IPS DF 6.9 (cell line): ENCODE measurements at regions not wholly inside any gene's neighbourhood (a gene's known extent, or its start where the extent isn't known, plus 50 kb on each side); places are given as distances from the start of the nearest gene placed in this dataset.
A peak's percentile ranks its signal among the peaks of the same experiment; 100 is the strongest.

ENCODE experiments used
- DNase-seq: peaks from one replicate; pipeline ENCODE4 v3.0.0-alpha.2; 2013; ENCODE audit warnings: low read depth, low spot score
- H3K27ac ChIP-seq: one replicate; pipeline ENCODE4 v1.5.1; 2013; ENCODE audit warnings: low read length, control low read depth
- H3K27me3 ChIP-seq: 2 replicates; pipeline ENCODE4 v1.6.1; 2013; ENCODE audit warnings: mild to moderate bottlenecking, low read length; ENCODE audit not compliant: control insufficient read depth, insufficient read depth
- H3K36me3 ChIP-seq: 2 replicates; pipeline ENCODE4 v1.6.1; 2013; ENCODE audit warnings: low read length; ENCODE audit not compliant: control insufficient read depth, insufficient read depth
- H3K4me1 ChIP-seq: 2 replicates; pipeline ENCODE4 v1.6.1; 2013; ENCODE audit warnings: low read length; ENCODE audit not compliant: control insufficient read depth, insufficient read depth
- H3K4me3 ChIP-seq: 2 replicates; pipeline ENCODE4 v1.5.1; 2013; ENCODE audit warnings: mild to moderate bottlenecking, low read length
- H3K9me3 ChIP-seq: 2 replicates; pipeline ENCODE4 v1.6.1; 2013; ENCODE audit warnings: low read length, inconsistent platforms; ENCODE audit not compliant: control insufficient read depth, insufficient read depth
- WGBS: extraction: QIAGEN DNeasy Blood & Tissue Kit; methylation state at CpG from one replicate; pipeline ENCODE4 v1.1.7; 2013; ENCODE audit warnings: mixed read lengths, missing lambda C conversion rate; ENCODE audit not compliant: insufficient read length, insufficient coverage; 5-methylcytosine and 5-hydroxymethylcytosine counted together

GRCh38 chr2:76251342-76251741 is 540.6 kb upstream of the GCFC2 start:
- Histone ChIP-seq H3K27ac (no peak overlapping the region), H3K27me3 (no peaks in the 10 kb centered on the region), H3K4me3 (no peak overlapping the region), H3K36me3 (no peaks in the 10 kb centered on the region), H3K4me1 (no peaks in the 10 kb centered on the region; the same call in 1 of the 2 replicates), H3K9me3 (no peaks in the 10 kb centered on the region)
- no peak for DNase-seq
- no CpG with 5 or more reads among the region's 2 CpGs for WGBS

- no CpG with 5 or more reads among the region's 3 CpGs for WGBS
- no peak overlapping the region for H3K4me3 ChIP-seq
- H3K27me3 ChIP-seq: no peaks in the 10 kb centered on the region
- DNase-seq: no peak
- no peak overlapping the region for H3K27ac ChIP-seq
- no peaks in the 10 kb centered on the region for H3K9me3 ChIP-seq
- no peaks in the 10 kb centered on the region for H3K36me3 ChIP-seq
- no peaks in the 10 kb centered on the region; the same call in 1 of the 2 replicates for H3K4me1 ChIP-seq
Observed at GRCh38 chr2:76247006-76247405, 536.3 kb upstream of the GCFC2 start.

- H3K27me3 ChIP-seq: no peaks in the 10 kb centered on the region
- no peak overlapping the region for H3K27ac ChIP-seq
- 100% methylated on average over 1 of the region's 5 CpGs for WGBS
- H3K36me3 ChIP-seq: no peaks in the 10 kb centered on the region
- no peaks in the 10 kb centered on the region for H3K9me3 ChIP-seq
- DNase-seq: no peak
- 0 out of 2 replicates have a peak, but pooled peaks cover 1% of the 10 kb centered on the region for H3K4me1 ChIP-seq
- H3K4me3 ChIP-seq: no peak overlapping the region
Observed at GRCh38 chr2:76211991-76212985, 501.6 kb upstream of the GCFC2 start.

GRCh38 chr2:76210551-76210950 is 499.8 kb upstream of the GCFC2 start:
- no CpG with 5 or more reads among the region's 3 CpGs for WGBS
- Histone ChIP-seq H3K27me3 (no peaks in the 10 kb centered on the region), H3K36me3 (no peaks in the 10 kb centered on the region), H3K27ac (no peak overlapping the region), H3K9me3 (no peaks in the 10 kb centered on the region), H3K4me1 (0 out of 2 replicates have a peak, but pooled peaks cover 1% of the 10 kb centered on the region), H3K4me3 (no peak overlapping the region)
- DNase-seq: no peak

GRCh38 chr2:76204048-76204447 is 493.3 kb upstream of the GCFC2 start:
- WGBS: no CpG with 5 or more reads among the region's 2 CpGs

GRCh38 chr2:76202866-76203265 is 492.2 kb upstream of the GCFC2 start:
- Histone ChIP-seq H3K27ac (no peak overlapping the region), H3K9me3 (no peaks in the 10 kb centered on the region), H3K36me3 (no peaks in the 10 kb centered on the region), H3K4me1 (no peaks in the 10 kb centered on the region), H3K4me3 (no peak overlapping the region), H3K27me3 (no peaks in the 10 kb centered on the region)
- no peak for DNase-seq
- WGBS: no CpG with 5 or more reads among the region's 2 CpGs

More at GRCh38 chr2:76204048-76204447, 493.3 kb upstream of the GCFC2 start:
- no peak for DNase-seq
- Histone ChIP-seq H3K4me3 (no peak overlapping the region), H3K9me3 (no peaks in the 10 kb centered on the region), H3K27ac (no peak overlapping the region), H3K4me1 (no peaks in the 10 kb centered on the region), H3K27me3 (no peaks in the 10 kb centered on the region), H3K36me3 (no peaks in the 10 kb centered on the region)

GRCh38 chr2:76197842-76198448 is 487.2 kb upstream of the GCFC2 start:
- peak; percentile 72 for DNase-seq
- no peaks in the 10 kb centered on the region for H3K27me3 ChIP-seq
- no peak overlapping the region for H3K27ac ChIP-seq
- no peaks in the 10 kb centered on the region for H3K4me1 ChIP-seq
- no CpG with 5 or more reads among the region's 7 CpGs for WGBS
- no peaks in the 10 kb centered on the region for H3K9me3 ChIP-seq
- no peaks in the 10 kb centered on the region for H3K36me3 ChIP-seq
- no peak overlapping the region for H3K4me3 ChIP-seq

- Histone ChIP-seq H3K36me3 (no peaks in the 10 kb centered on the region), H3K27me3 (no peaks in the 10 kb centered on the region), H3K9me3 (no peaks in the 10 kb centered on the region), H3K4me3 (no peak overlapping the region), H3K4me1 (no peaks in the 10 kb centered on the region), H3K27ac (no peak overlapping the region)
- no peak for DNase-seq
- no CpG with 5 or more reads among the region's 9 CpGs for WGBS
Observed at GRCh38 chr2:76197428-76197827, 486.7 kb upstream of the GCFC2 start.

GRCh38 chr2:76194031-76194775 is 483.5 kb upstream of the GCFC2 start:
- Histone ChIP-seq H3K27ac (no peak overlapping the region), H3K4me1 (no peaks in the 10 kb centered on the region), H3K9me3 (no peaks in the 10 kb centered on the region), H3K4me3 (no peak overlapping the region), H3K27me3 (no peaks in the 10 kb centered on the region), H3K36me3 (no peaks in the 10 kb centered on the region)
- no peak for DNase-seq
- no CpG with 5 or more reads among the region's 5 CpGs for WGBS

- Histone ChIP-seq H3K9me3 (no peaks in the 10 kb centered on the region), H3K4me3 (no peak overlapping the region), H3K4me1 (no peaks in the 10 kb centered on the region), H3K27ac (no peak overlapping the region), H3K36me3 (no peaks in the 10 kb centered on the region), H3K27me3 (no peaks in the 10 kb centered on the region)
- DNase-seq: no peak
- no CpG with 5 or more reads among the region's 3 CpGs for WGBS
Observed at GRCh38 chr2:76193089-76193488, 482.4 kb upstream of the GCFC2 start.
